Astrocyte (in vitro differentiated cells and primary cell): ENCODE measurements at regions not wholly inside any gene's neighbourhood (a gene's known extent, or its start where the extent isn't known, plus 50 kb on each side); places are given as distances from the start of the nearest gene placed in this dataset.
"Not testable (repeated sequence)": the region's sequence is repeated elsewhere in the genome, so short reads cannot be mapped to it uniquely, and the experiment has no call there.

Experiments
- DNase-seq: peaks from one replicate; pipeline ENCODE4 v3.0.0-alpha.2; 2010; ENCODE audit warnings: low read depth
- FAIRE-seq: peaks from 2 replicates; lab custom pipeline; 2011; peaks lifted over from hg19 to GRCh38; lab: Jason Lieb, UNC
- H2AFZ ChIP-seq: 2 replicates; pipeline ENCODE4 v1.6.0; 2012; ENCODE audit warnings: low read depth, low read length, inconsistent platforms
- H3K27ac ChIP-seq: 2 replicates; pipeline ENCODE4 v1.5.1; 2011; ENCODE audit warnings: low read depth, low read length, inconsistent platforms
- H3K27me3 ChIP-seq: 2 replicates; pipeline ENCODE4 v1.6.0; 2011; ENCODE audit warnings: low read length, inconsistent platforms; ENCODE audit not compliant: insufficient read depth
- H3K36me3 ChIP-seq: 2 replicates; pipeline ENCODE4 v1.5.1; 2011; ENCODE audit warnings: low read length, inconsistent platforms; ENCODE audit not compliant: insufficient read depth
- H3K4me1 ChIP-seq: 2 replicates; pipeline ENCODE4 v1.5.1; 2011; ENCODE audit warnings: low read length, inconsistent platforms; ENCODE audit not compliant: insufficient read depth
- H3K4me2 ChIP-seq: 2 replicates; pipeline ENCODE4 v1.6.0; 2012; ENCODE audit warnings: low read length, inconsistent platforms
- H3K4me3 ChIP-seq: 2 replicates; pipeline ENCODE4 v1.5.1; 2011; ENCODE audit warnings: low read depth, mild to moderate bottlenecking, low read length, inconsistent platforms; ENCODE audit not compliant: insufficient read depth
- H3K79me2 ChIP-seq: 2 replicates; pipeline ENCODE4 v1.6.0; 2012; ENCODE audit warnings: mild to moderate bottlenecking, low read length, inconsistent platforms; ENCODE audit not compliant: insufficient read depth
- H3K9ac ChIP-seq: 2 replicates; pipeline ENCODE4 v1.6.0; 2012; ENCODE audit warnings: mild to moderate bottlenecking, low read length, inconsistent platforms
- H3K9me3 ChIP-seq: 2 replicates; pipeline ENCODE4 v1.5.1; 2012; ENCODE audit warnings: low read depth, mild to moderate bottlenecking, low read length, inconsistent platforms; ENCODE audit not compliant: insufficient read depth
- H4K20me1 ChIP-seq: 2 replicates; pipeline ENCODE4 v1.6.0; 2012; ENCODE audit warnings: low read length, inconsistent platforms; ENCODE audit not compliant: insufficient read depth
- H3K27ac Mint-ChIP-seq: one replicate; pipeline ENCODE4 v1.8.0; 2021; ENCODE audit warnings: mild to moderate bottlenecking, mixed read lengths; ENCODE audit not compliant: unreplicated experiment
- H3K27me3 Mint-ChIP-seq: one replicate; pipeline ENCODE4 v1.8.0; 2021; ENCODE audit warnings: low read depth, mixed read lengths; ENCODE audit not compliant: unreplicated experiment
- H3K36me3 Mint-ChIP-seq: one replicate; pipeline ENCODE4 v1.8.0; 2021; ENCODE audit warnings: low read depth, mixed read lengths; ENCODE audit not compliant: unreplicated experiment
- H3K4me1 Mint-ChIP-seq: one replicate; pipeline ENCODE4 v1.8.0; 2021; ENCODE audit warnings: low read depth, mixed read lengths; ENCODE audit not compliant: unreplicated experiment
- H3K4me3 Mint-ChIP-seq: one replicate; pipeline ENCODE4 v1.8.0; 2021; ENCODE audit warnings: mild to moderate bottlenecking, moderate library complexity, mixed read lengths; ENCODE audit not compliant: unreplicated experiment
- H3K9me3 Mint-ChIP-seq: one replicate; pipeline ENCODE4 v1.8.0; 2021; ENCODE audit warnings: mild to moderate bottlenecking, mixed read lengths; ENCODE audit not compliant: unreplicated experiment
- CTCF ChIP-seq: IDR thresholded peaks from 2 replicates; pipeline ENCODE4 v1.5.1; 2011; ENCODE audit warnings: low read depth, mild to moderate bottlenecking, inconsistent platforms, low read length, moderate library complexity; ENCODE audit not compliant: insufficient read depth
- EZH2 ChIP-seq: IDR thresholded peaks from 2 replicates; pipeline ENCODE4 v1.6.1; 2012; ENCODE audit warnings: mild to moderate bottlenecking, low read length, inconsistent platforms; ENCODE audit not compliant: insufficient read depth

- FAIRE-seq: no peak
- Mint-ChIP-seq H3K4me1 (peaks cover 18% of the 10 kb centered on the region), H3K27ac (peak overlapping the region; percentile 84), H3K36me3 (no peaks in the 10 kb centered on the region), H3K27me3 (peaks cover 8% of the 10 kb centered on the region), H3K9me3 (peaks cover 5% of the 10 kb centered on the region), H3K4me3 (peak overlapping the region; percentile 42)
- DNase-seq: peak; percentile 32
- TF ChIP-seq EZH2: no peak
- TF ChIP-seq CTCF: no peak
- H3K4me1 ChIP-seq: peaks cover 6% of the 10 kb centered on the region
- no peak overlapping the region for H3K4me3 ChIP-seq
- H3K36me3 ChIP-seq: no peaks in the 10 kb centered on the region
- peak overlapping the region; percentile 51 for H2AFZ ChIP-seq
- H3K27me3 ChIP-seq: peaks cover 3% of the 10 kb centered on the region
- H4K20me1 ChIP-seq: no peaks in the 10 kb centered on the region
- no peaks in the 10 kb centered on the region for H3K79me2 ChIP-seq
- peak overlapping the region; percentile 13 for H3K9ac ChIP-seq
- peak overlapping the region; percentile 65 for H3K4me2 ChIP-seq
- H3K9me3 ChIP-seq: no peaks in the 10 kb centered on the region
- no peak overlapping the region for H3K27ac ChIP-seq
These were observed 59.1 kb upstream of the PTPN1 start for GRCh38 chr20:50450881-50451752.

- not testable (repeated sequence) for H3K4me1 ChIP-seq, H3K9me3 ChIP-seq, H3K4me3 Mint-ChIP-seq, H3K9ac ChIP-seq, H4K20me1 ChIP-seq, H3K9me3 Mint-ChIP-seq, H2AFZ ChIP-seq, H3K27ac ChIP-seq, FAIRE-seq, DNase-seq, H3K79me2 ChIP-seq, H3K4me3 ChIP-seq, H3K36me3 Mint-ChIP-seq, H3K36me3 ChIP-seq, H3K27me3 ChIP-seq
- H3K4me2 ChIP-seq: peak overlapping the region; percentile 65
- H3K27me3 Mint-ChIP-seq: peaks cover 10% of the 10 kb centered on the region
- H3K4me1 Mint-ChIP-seq: peaks cover 18% of the 10 kb centered on the region
- peak overlapping the region; percentile 55 for H3K27ac Mint-ChIP-seq
These were observed 58.3 kb upstream of the PTPN1 start for GRCh38 chr20:50451792-50452425.

GRCh38 chr20:50453533-50454244 is 56.5 kb upstream of the PTPN1 start:
- no peak for DNase-seq
- Mint-ChIP-seq H3K27me3 (peaks cover 10% of the 10 kb centered on the region), H3K4me3 (no peak overlapping the region), H3K36me3 (no peaks in the 10 kb centered on the region), H3K9me3 (peaks cover 4% of the 10 kb centered on the region), H3K4me1 (peaks cover 18% of the 10 kb centered on the region), H3K27ac (no peak overlapping the region)
- no peaks in the 10 kb centered on the region for H3K36me3 ChIP-seq
- no peak overlapping the region for H3K9ac ChIP-seq
- H3K9me3 ChIP-seq: no peaks in the 10 kb centered on the region
- no peaks in the 10 kb centered on the region for H4K20me1 ChIP-seq
- no peak overlapping the region for H3K4me2 ChIP-seq
- no peak for TF ChIP-seq EZH2
- no peak for TF ChIP-seq CTCF
- H3K79me2 ChIP-seq: no peaks in the 10 kb centered on the region
- no peak overlapping the region for H3K27ac ChIP-seq
- H2AFZ ChIP-seq: no peak overlapping the region
- H3K27me3 ChIP-seq: peaks cover 3% of the 10 kb centered on the region
- peaks cover 6% of the 10 kb centered on the region for H3K4me1 ChIP-seq
- no peak for FAIRE-seq
- H3K4me3 ChIP-seq: no peak overlapping the region

GRCh38 chr20:50455245-50455644 is 54.9 kb upstream of the PTPN1 start:
- H3K36me3 Mint-ChIP-seq, H3K27ac ChIP-seq, H3K36me3 ChIP-seq, H3K79me2 ChIP-seq, H3K9me3 Mint-ChIP-seq, H3K27me3 ChIP-seq, H3K27ac Mint-ChIP-seq, FAIRE-seq, H3K4me1 ChIP-seq, H2AFZ ChIP-seq, H3K4me3 Mint-ChIP-seq, DNase-seq, H3K4me3 ChIP-seq, H3K9me3 ChIP-seq, H3K4me2 ChIP-seq, H4K20me1 ChIP-seq, H3K9ac ChIP-seq: not testable (repeated sequence)
- H3K27me3 Mint-ChIP-seq: peaks cover 10% of the 10 kb centered on the region
- peaks cover 11% of the 10 kb centered on the region for H3K4me1 Mint-ChIP-seq
